ENCODE measurements at regions not wholly inside any gene's neighbourhood (a gene's known extent, or its start where the extent isn't known, plus 50 kb on each side); places are given as distances from the start of the nearest gene placed in this dataset.

- TF ChIP-seq POLR2A (IDR thresholded peaks at IDR 0.05; ENCODE audit: low read length) (no peak), GATA1 (IDR thresholded peaks at IDR 0.05; ENCODE audit: low read depth, low read length) (no peak)
Measured at GRCh38 chr9:108779551-108780325, 76.0 kb downstream of the ACTL7B start.

Data from erythroblast (primary cell).